22Rv1 (cell line): ENCODE measurements at regions not wholly inside any gene's neighbourhood (a gene's known extent, or its start where the extent isn't known, plus 50 kb on each side); places are given as distances from the start of the nearest gene placed in this dataset.

Experiments
- H3K27ac ChIP-seq: fragments of 450-650 bp; 2 replicates; pipeline ENCODE4 v1.5.1; 2017
- ZFX ChIP-seq: fragments of 450-650 bp; IDR thresholded peaks from 2 replicates; pipeline ENCODE4 v1.6.1; 2017; ENCODE audit warnings: antibody characterized with exemption, borderline replicate concordance
- TF ChIP-seq, protein P1 (sequence below): fragments of 450-650 bp; IDR thresholded peaks from 2 replicates; pipeline ENCODE4 v1.5.1; 2017; ENCODE audit warnings: mild to moderate bottlenecking

DNA sequence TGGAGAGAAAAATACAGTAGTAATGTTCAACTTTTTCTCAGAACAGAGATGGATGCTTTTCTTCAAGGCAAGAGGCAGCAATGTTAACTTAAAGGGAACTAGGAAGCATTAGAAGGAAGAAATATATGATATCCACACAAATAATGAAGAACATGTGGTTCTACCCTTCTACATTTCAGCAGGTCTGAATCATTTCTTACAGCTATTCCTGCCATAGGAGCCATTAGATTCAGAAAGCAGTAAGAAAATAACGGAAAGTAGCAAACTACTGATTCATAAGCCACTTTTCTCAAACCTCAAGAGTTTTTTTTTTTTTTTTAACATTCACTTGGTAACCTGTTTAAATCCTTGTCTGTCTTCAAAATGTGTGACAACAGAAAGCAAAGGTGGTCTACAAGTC lies 1251.6 kb upstream of the AGA start:
- no peak overlapping the region for H3K27ac ChIP-seq
- TF ChIP-seq ZFX = no peak
- TF ChIP-seq, protein P1, sequence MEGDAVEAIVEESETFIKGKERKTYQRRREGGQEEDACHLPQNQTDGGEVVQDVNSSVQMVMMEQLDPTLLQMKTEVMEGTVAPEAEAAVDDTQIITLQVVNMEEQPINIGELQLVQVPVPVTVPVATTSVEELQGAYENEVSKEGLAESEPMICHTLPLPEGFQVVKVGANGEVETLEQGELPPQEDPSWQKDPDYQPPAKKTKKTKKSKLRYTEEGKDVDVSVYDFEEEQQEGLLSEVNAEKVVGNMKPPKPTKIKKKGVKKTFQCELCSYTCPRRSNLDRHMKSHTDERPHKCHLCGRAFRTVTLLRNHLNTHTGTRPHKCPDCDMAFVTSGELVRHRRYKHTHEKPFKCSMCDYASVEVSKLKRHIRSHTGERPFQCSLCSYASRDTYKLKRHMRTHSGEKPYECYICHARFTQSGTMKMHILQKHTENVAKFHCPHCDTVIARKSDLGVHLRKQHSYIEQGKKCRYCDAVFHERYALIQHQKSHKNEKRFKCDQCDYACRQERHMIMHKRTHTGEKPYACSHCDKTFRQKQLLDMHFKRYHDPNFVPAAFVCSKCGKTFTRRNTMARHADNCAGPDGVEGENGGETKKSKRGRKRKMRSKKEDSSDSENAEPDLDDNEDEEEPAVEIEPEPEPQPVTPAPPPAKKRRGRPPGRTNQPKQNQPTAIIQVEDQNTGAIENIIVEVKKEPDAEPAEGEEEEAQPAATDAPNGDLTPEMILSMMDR = no peak

DNA sequence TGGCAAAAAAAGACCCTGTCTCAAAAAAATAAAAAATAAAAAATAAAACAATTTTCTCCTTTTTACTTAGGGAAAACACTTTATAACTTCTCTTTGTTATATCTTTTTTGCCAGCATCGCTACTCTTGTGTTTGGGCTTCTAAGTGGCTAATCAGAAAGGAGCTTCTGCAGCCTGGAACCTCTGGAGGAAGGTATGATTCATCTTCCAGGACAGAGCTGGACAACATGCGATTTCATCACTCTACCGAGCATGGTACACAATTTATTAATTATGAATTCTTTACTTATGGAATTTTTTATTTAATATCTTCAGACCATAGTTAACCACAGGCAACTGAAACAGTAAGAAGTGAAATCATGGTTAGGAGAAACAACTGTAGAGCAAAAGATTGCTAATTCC lies 1254.3 kb upstream of the AGA start:
- no peak overlapping the region for H3K27ac ChIP-seq
- TF ChIP-seq, protein P1 = no peak
- no peak for TF ChIP-seq ZFX

DNA sequence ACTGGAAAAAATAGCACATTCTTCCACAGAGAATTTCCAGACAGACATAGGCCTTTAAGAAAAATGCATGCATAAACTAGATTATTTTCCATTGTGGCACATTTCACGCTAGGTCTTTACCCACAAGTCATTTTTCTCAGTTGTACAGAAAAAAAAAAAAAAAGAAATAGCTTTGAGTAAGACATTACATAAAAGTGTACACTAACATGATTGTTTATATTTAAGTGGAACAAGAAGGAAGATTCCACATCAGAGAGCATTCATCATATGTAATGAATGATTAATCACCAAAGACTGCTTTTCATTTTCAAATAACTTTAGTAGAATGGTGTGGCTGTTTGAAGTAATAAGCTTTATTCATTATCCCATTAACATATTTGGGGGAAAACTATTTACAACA lies 1270.2 kb upstream of the AGA start:
- TF ChIP-seq, protein P1 = no peak
- TF ChIP-seq ZFX = no peak
- H3K27ac ChIP-seq = no peak overlapping the region

DNA sequence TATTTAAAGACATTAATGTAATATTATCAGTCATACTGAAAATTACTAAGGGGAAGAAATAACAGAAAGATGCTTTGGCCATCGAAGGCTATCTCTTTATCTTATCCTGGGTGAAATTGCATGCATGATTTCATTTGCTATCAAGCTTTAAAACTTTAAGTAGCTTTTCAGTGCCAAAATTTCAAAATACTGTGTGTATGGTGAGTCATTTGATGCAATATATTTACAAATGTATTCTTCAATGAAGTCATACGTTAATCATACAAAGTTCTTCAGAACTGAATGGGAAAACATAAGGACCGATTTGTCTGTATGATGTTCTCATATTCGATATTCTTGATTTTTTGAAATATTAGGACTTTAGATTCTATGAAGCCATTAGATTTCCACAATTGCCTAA lies 1295.8 kb upstream of the AGA start:
- no peak overlapping the region for H3K27ac ChIP-seq
- TF ChIP-seq ZFX = no peak
- TF ChIP-seq, protein P1 = no peak

DNA sequence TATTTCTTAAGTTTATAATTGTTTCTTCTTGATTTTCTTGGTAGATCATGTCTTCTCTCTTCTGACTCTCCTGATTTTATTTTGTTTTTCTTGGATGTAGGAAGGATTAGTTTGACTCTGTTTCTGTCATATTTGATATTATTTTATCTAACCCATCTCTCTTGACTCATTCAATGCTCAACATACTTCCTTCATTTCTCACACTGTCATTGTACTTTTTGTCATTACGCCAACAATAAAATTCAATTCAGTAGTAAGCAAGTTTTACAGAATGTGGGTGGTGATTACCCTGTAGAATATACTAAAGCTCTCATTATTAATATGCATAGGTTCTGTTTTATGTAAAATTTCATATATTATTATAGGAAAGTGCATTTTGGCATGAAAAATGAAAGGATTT lies 1303.0 kb upstream of the AGA start:
- TF ChIP-seq, protein P1 = no peak
- TF ChIP-seq ZFX = no peak
- no peak overlapping the region for H3K27ac ChIP-seq

DNA sequence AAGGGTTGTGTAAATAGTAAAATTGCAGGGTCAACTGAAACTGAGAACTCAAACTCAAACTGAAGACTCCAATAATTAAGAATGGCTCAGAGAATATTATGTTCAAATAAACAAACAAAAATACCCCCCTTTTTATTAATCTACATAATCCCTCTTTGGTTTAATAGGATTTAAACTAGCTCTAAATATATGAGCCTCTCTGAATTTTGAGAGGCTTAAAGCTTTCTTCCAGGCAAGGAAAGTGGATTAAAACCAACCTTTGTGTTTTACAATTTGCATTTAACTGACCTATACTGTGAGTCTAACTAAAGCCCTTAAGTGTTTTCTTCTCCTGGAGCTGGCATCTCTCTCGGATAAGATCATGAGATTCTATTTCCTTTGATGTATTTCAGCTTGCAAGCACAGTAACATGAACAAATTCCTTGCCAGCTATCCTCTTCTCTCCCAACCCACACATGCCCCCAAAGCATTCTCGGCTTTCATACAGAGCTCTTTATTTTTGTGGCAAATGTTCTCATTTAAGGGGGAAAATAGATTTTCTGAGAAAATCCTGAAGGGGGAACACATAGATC lies 1310.8 kb upstream of the AGA start:
- H3K27ac ChIP-seq = no peak overlapping the region

DNA sequence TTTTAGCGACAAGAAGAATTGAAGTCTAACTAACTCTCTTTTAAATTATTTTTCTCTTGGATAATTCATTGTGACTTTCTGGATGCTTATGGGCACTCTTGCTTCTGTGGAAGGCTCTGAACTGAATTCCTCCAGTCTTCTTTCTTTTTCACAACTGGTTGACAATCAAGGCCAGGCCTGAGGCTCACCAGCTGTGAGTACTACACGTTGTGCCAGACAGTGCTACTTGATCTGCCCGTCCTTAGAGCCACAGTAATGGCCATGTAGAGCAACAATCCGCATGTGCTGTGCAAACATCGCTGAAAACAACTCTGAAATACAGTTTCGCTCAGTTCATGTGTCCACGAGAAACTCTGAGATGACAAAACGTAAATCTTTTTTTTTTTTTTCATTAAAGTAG lies 1336.3 kb upstream of the AGA start:
- no peak for TF ChIP-seq ZFX
- TF ChIP-seq, protein P1 = no peak
- no peak overlapping the region for H3K27ac ChIP-seq

More for the DNA sequence above, 1310.8 kb upstream of the AGA start:
- no peak for TF ChIP-seq ZFX
- TF ChIP-seq, protein P1 = no peak
